ENCODE measurements at regions not wholly inside any gene's neighbourhood (a gene's known extent, or its start where the extent isn't known, plus 50 kb on each side); places are given as distances from the start of the nearest gene placed in this dataset.
"Not testable (repeated sequence)": the region's sequence is repeated elsewhere in the genome, so short reads cannot be mapped to it uniquely, and the experiment has no call there.

GRCh38 chr10:87300163-87300562, 57.4 kb upstream of the NUTM2D start:
- not testable (repeated sequence) for DNase-seq (ENCODE audit: low read depth in 2 of 2)

- peak; percentile 11 to 28 for DNase-seq (ENCODE audit: low read depth in 2 of 2)
These were observed 56.0 kb upstream of the NUTM2D start for GRCh38 chr10:87301466-87302115.

GRCh38 chr10:87302132-87302531, 55.4 kb upstream of the NUTM2D start:
- DNase-seq (ENCODE audit: low read depth in 2 of 2): not testable (repeated sequence)

GRCh38 chr10:87303707-87304106, 53.8 kb upstream of the NUTM2D start:
- not testable (repeated sequence) for DNase-seq (ENCODE audit: low read depth in 2 of 2)

- DNase-seq (ENCODE audit: low read depth in 2 of 2): not testable (repeated sequence)
These were observed 50.9 kb upstream of the NUTM2D start for GRCh38 chr10:87306681-87307080.

Data from stimulated activated CD4-positive, alpha-beta T cell treated with anti-CD3 and anti-CD28 coated beads, Interleukin-1b, Interleukin-23, amount 100 ng/mL, for 4 hours (primary cell).